ENCODE measurements at regions not wholly inside any gene's neighbourhood (a gene's known extent, or its start where the extent isn't known, plus 50 kb on each side); places are given as distances from the start of the nearest gene placed in this dataset.
"Not testable (repeated sequence)": the region's sequence is repeated elsewhere in the genome, so short reads cannot be mapped to it uniquely, and the experiment has no call there.

DNA sequence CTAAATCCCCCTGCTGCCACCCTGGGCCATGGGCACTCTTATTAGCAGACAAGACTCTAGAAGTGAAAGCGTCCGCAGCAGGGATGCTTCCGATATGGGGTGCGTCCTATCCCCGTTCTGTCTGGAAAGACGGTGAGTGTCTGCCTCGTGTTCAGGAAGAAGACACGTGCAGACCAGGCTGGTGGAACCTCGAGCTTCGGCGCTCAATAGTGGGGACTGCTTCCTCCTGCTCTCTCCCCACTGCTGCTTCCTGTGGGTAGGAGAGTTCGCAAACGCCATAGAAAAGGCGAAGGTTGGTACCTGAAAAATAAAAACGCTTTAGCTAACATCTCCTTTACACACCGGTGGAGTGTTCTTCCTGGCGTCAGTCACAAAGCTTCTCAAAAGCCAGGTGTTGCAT, 67.7 kb upstream of the LYZL2 start:
- DNase-seq, result not testable (repeated sequence)

GRCh38 chr10:30696416-30697185, 67.0 kb upstream of the LYZL2 start:
- not testable (repeated sequence) for DNase-seq

GRCh38 chr10:30695481-30696236, 66.1 kb upstream of the LYZL2 start:
- not testable (repeated sequence) for DNase-seq

- no peak for DNase-seq
Observed at GRCh38 chr10:30694518-30695228, 65.1 kb upstream of the LYZL2 start.

- DNase-seq, result no peak
Observed at GRCh38 chr10:30691639-30692015, 62.1 kb upstream of the LYZL2 start.

- not testable (repeated sequence) for DNase-seq
Observed at GRCh38 chr10:30690948-30691638, 61.5 kb upstream of the LYZL2 start.

- DNase-seq, result no peak
Observed at GRCh38 chr10:30688456-30688855, 58.9 kb upstream of the LYZL2 start.

- peak; percentile 84 for DNase-seq
Observed at GRCh38 chr10:30687698-30688213, 58.2 kb upstream of the LYZL2 start.

- no peak for DNase-seq
Observed at GRCh38 chr10:30686708-30687107, 57.2 kb upstream of the LYZL2 start.

GRCh38 chr10:30683496-30683895, 53.9 kb upstream of the LYZL2 start:
- no peak for DNase-seq

DNA sequence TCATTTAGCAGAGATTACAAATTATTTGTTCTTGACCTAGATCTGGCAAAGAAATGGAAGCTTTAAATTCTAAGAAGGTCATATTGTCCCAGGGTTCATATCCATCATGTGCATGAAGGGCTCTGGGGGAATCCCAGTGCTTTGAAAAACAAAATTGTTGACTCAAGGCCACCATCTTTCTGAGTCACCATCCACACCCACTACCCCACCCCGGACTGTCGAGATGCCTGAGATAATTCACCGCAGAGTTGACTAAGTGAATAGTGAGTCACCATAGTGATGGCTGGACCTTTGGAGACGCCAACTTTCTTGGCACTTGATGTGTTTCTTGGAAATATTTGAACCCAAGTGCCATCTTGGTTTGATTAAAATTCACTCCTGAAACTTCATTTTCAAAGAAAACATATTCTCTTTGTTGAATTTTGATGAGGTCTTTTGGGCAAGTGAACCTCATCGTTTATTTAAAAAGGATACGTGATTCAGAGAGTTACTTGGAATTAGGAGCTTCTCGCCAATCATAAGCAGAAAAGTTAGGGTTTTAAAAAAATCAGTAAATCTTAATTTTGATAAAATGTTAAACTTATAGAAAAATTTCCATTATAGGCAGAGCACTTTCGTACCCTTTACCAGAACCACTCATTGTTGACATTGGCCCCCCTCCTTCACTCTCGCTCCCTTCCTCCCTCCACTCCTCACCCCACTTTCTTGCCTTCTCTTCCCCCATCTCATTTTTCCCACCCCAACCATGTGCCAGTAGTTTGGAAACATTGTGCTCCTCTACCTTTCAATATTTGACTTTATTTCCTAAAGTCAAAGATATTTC, 53.0 kb upstream of the LYZL2 start:
- peak; percentile 34 for DNase-seq

- DNase-seq, result no peak
Observed at GRCh38 chr10:30680908-30681307, 51.4 kb upstream of the LYZL2 start.

All from dermis blood vessel endothelial cell (primary cell).